ENCODE measurements at regions not wholly inside any gene's neighbourhood (a gene's known extent, or its start where the extent isn't known, plus 50 kb on each side); places are given as distances from the start of the nearest gene placed in this dataset.

- intact Hi-C loops (cut with micrococcal nuclease): no loop called here
- ChIA-PET POLR2A (no interaction called here), CTCF (no interaction called here)
- Mint-ChIP-seq H3K4me3 (no peak overlapping the region), H3K36me3 (no peaks in the 10 kb centered on the region), H3K27me3 (no peaks in the 10 kb centered on the region), H3K9me3 (no peaks in the 10 kb centered on the region), H3K4me1 (ENCODE audit: low read depth) (no peaks in the 10 kb centered on the region), H3K27ac (no peak overlapping the region)
- DNase-seq: no peak
Measured at GRCh38 chr13:84661718-84662117, 779.4 kb upstream of the SLITRK1 start.

GRCh38 chr13:84659359-84659661, 777.0 kb upstream of the SLITRK1 start:
- intact Hi-C loops (cut with micrococcal nuclease): no loop called here
- Mint-ChIP-seq H3K4me3 (no peak overlapping the region), H3K36me3 (no peaks in the 10 kb centered on the region), H3K4me1 (ENCODE audit: low read depth) (no peaks in the 10 kb centered on the region), H3K27me3 (no peaks in the 10 kb centered on the region), H3K9me3 (no peaks in the 10 kb centered on the region), H3K27ac (no peak overlapping the region)
- no peak for DNase-seq
- POLR2A ChIA-PET: no interaction called here
- CTCF ChIA-PET: no interaction called here

- Mint-ChIP-seq H3K27ac (no peak overlapping the region), H3K9me3 (no peaks in the 10 kb centered on the region), H3K4me1 (ENCODE audit: low read depth) (no peaks in the 10 kb centered on the region), H3K27me3 (no peaks in the 10 kb centered on the region), H3K4me3 (no peak overlapping the region), H3K36me3 (no peaks in the 10 kb centered on the region)
- POLR2A ChIA-PET: no interaction called here
- CTCF ChIA-PET: no interaction called here
- intact Hi-C loops (cut with micrococcal nuclease): no loop called here
- DNase-seq: no peak
Measured at GRCh38 chr13:84658491-84659358, 776.5 kb upstream of the SLITRK1 start.

- POLR2A ChIA-PET: no interaction called here
- DNase-seq: no peak
- intact Hi-C loops (cut with micrococcal nuclease): no loop called here
- Mint-ChIP-seq H3K4me1 (ENCODE audit: low read depth) (no peaks in the 10 kb centered on the region), H3K27me3 (no peaks in the 10 kb centered on the region), H3K27ac (no peak overlapping the region), H3K36me3 (no peaks in the 10 kb centered on the region), H3K9me3 (no peaks in the 10 kb centered on the region), H3K4me3 (no peak overlapping the region)
- CTCF ChIA-PET: no interaction called here
Measured at GRCh38 chr13:84655677-84656076, 773.4 kb upstream of the SLITRK1 start.

- Mint-ChIP-seq H3K4me3 (no peak overlapping the region), H3K4me1 (ENCODE audit: low read depth) (no peaks in the 10 kb centered on the region), H3K36me3 (no peaks in the 10 kb centered on the region), H3K27ac (no peak overlapping the region), H3K27me3 (no peaks in the 10 kb centered on the region), H3K9me3 (no peaks in the 10 kb centered on the region)
- DNase-seq: no peak
- ChIA-PET POLR2A (no interaction called here), CTCF (no interaction called here)
- intact Hi-C loops (cut with micrococcal nuclease): no loop called here
Measured at GRCh38 chr13:84654654-84655275, 772.5 kb upstream of the SLITRK1 start.

- no peak for DNase-seq
- intact Hi-C loops (cut with micrococcal nuclease): no loop called here
- H3K4me1 Mint-ChIP-seq (ENCODE audit: low read depth): no peaks in the 10 kb centered on the region
- no peak overlapping the region for H3K4me3 Mint-ChIP-seq
- no peak overlapping the region for H3K27ac Mint-ChIP-seq
- ChIA-PET CTCF (no interaction called here), POLR2A (no interaction called here)
- H3K27me3 Mint-ChIP-seq: no peaks in the 10 kb centered on the region
- H3K9me3 Mint-ChIP-seq: no peaks in the 10 kb centered on the region
- H3K36me3 Mint-ChIP-seq: no peaks in the 10 kb centered on the region
Measured at GRCh38 chr13:84653915-84654534, 771.8 kb upstream of the SLITRK1 start.

GRCh38 chr13:84651705-84652104, 769.4 kb upstream of the SLITRK1 start:
- POLR2A ChIA-PET: no interaction called here
- no peaks in the 10 kb centered on the region for H3K36me3 Mint-ChIP-seq

GRCh38 chr13:84651288-84651687, 769.0 kb upstream of the SLITRK1 start:
- intact Hi-C loops (cut with micrococcal nuclease): no loop called here
- H3K27me3 Mint-ChIP-seq: no peaks in the 10 kb centered on the region
- no peak overlapping the region for H3K27ac Mint-ChIP-seq
- POLR2A ChIA-PET: no interaction called here
- H3K9me3 Mint-ChIP-seq: no peaks in the 10 kb centered on the region
- no peaks in the 10 kb centered on the region for H3K36me3 Mint-ChIP-seq
- CTCF ChIA-PET: no interaction called here
- no peak overlapping the region for H3K4me3 Mint-ChIP-seq
- no peaks in the 10 kb centered on the region for H3K4me1 Mint-ChIP-seq (ENCODE audit: low read depth)
- DNase-seq: no peak

More at GRCh38 chr13:84651705-84652104, 769.4 kb upstream of the SLITRK1 start:
- CTCF ChIA-PET: no interaction called here
- intact Hi-C loops (cut with micrococcal nuclease): no loop called here
- no peaks in the 10 kb centered on the region for H3K4me1 Mint-ChIP-seq (ENCODE audit: low read depth)
- no peak overlapping the region for H3K4me3 Mint-ChIP-seq
- no peaks in the 10 kb centered on the region for H3K9me3 Mint-ChIP-seq
- H3K27ac Mint-ChIP-seq: no peak overlapping the region
- no peaks in the 10 kb centered on the region for H3K27me3 Mint-ChIP-seq
- no peak for DNase-seq

GRCh38 chr13:84649853-84650252, 767.6 kb upstream of the SLITRK1 start:
- intact Hi-C loops (cut with micrococcal nuclease): no loop called here
- Mint-ChIP-seq H3K27ac (no peak overlapping the region), H3K4me1 (ENCODE audit: low read depth) (no peaks in the 10 kb centered on the region), H3K9me3 (no peaks in the 10 kb centered on the region), H3K27me3 (no peaks in the 10 kb centered on the region), H3K36me3 (no peaks in the 10 kb centered on the region), H3K4me3 (no peak overlapping the region)
- POLR2A ChIA-PET: no interaction called here
- CTCF ChIA-PET: no interaction called here
- DNase-seq: no peak

GRCh38 chr13:84648069-84648640, 765.9 kb upstream of the SLITRK1 start:
- POLR2A ChIA-PET: no interaction called here
- H3K4me3 Mint-ChIP-seq: no peak overlapping the region
- H3K4me1 Mint-ChIP-seq (ENCODE audit: low read depth): no peaks in the 10 kb centered on the region
- DNase-seq: no peak
- no peaks in the 10 kb centered on the region for H3K27me3 Mint-ChIP-seq
- H3K27ac Mint-ChIP-seq: no peak overlapping the region
- CTCF ChIA-PET: no interaction called here
- no peaks in the 10 kb centered on the region for H3K9me3 Mint-ChIP-seq
- H3K36me3 Mint-ChIP-seq: no peaks in the 10 kb centered on the region
- intact Hi-C loops (cut with micrococcal nuclease): no loop called here

- CTCF ChIA-PET: no interaction called here
Measured at GRCh38 chr13:84646957-84647356, 764.7 kb upstream of the SLITRK1 start.

GRCh38 chr13:84645196-84646012, 763.1 kb upstream of the SLITRK1 start:
- no peaks in the 10 kb centered on the region for H3K9me3 Mint-ChIP-seq
- no peaks in the 10 kb centered on the region for H3K27me3 Mint-ChIP-seq
- H3K27ac Mint-ChIP-seq: no peak overlapping the region
- ChIA-PET CTCF (no interaction called here), POLR2A (no interaction called here)
- no peak for DNase-seq
- no peak overlapping the region for H3K4me3 Mint-ChIP-seq
- intact Hi-C loops (cut with micrococcal nuclease): no loop called here
- H3K4me1 Mint-ChIP-seq (ENCODE audit: low read depth): no peaks in the 10 kb centered on the region
- no peaks in the 10 kb centered on the region for H3K36me3 Mint-ChIP-seq

More at GRCh38 chr13:84646957-84647356, 764.7 kb upstream of the SLITRK1 start:
- DNase-seq: no peak
- no peaks in the 10 kb centered on the region for H3K9me3 Mint-ChIP-seq
- intact Hi-C loops (cut with micrococcal nuclease): no loop called here
- H3K4me1 Mint-ChIP-seq (ENCODE audit: low read depth): no peaks in the 10 kb centered on the region
- no peak overlapping the region for H3K4me3 Mint-ChIP-seq
- POLR2A ChIA-PET: no interaction called here
- H3K36me3 Mint-ChIP-seq: no peaks in the 10 kb centered on the region
- H3K27ac Mint-ChIP-seq: no peak overlapping the region
- no peaks in the 10 kb centered on the region for H3K27me3 Mint-ChIP-seq
